ENCODE measurements at regions not wholly inside any gene's neighbourhood (a gene's known extent, or its start where the extent isn't known, plus 50 kb on each side); places are given as distances from the start of the nearest gene placed in this dataset.

- TF ChIP-seq POLR2A (IDR thresholded peaks at IDR 0.05) (no peak), CTCF (IDR thresholded peaks at IDR 0.05) (no peak), POLR2AphosphoS5 (IDR thresholded peaks at IDR 0.05) (no peak)
These were observed 186.8 kb upstream of the ADRA1D start for GRCh38 chr20:4435671-4436455.
